CD8-positive, alpha-beta memory T cell (primary cell): ENCODE measurements at regions not wholly inside any gene's neighbourhood (a gene's known extent, or its start where the extent isn't known, plus 50 kb on each side); places are given as distances from the start of the nearest gene placed in this dataset.

Experiments used
- CTCF ChIA-PET: fragments of 350-600 bp; sonication (Branson Sonifier 250); formaldehyde crosslinking; loops from one replicate; lab custom pipeline; 2021; ENCODE audit warnings: antibody characterized with exemption; lab: Charles Lee
- POLR2A ChIA-PET: fragments of 350-600 bp; sonication (Branson Sonifier 250); formaldehyde crosslinking; loops from one replicate; lab custom pipeline; 2021; ENCODE audit warnings: antibody characterized with exemption; lab: Charles Lee
- DNase-seq, 5 donors: peaks; one replicate each; pipeline versions ENCODE4 v3.0.0 to v3.0.0-alpha.2; 2020 to 2022; ENCODE audit warnings: mixed read lengths in 1 of 5
- H3K27ac ChIP-seq: one replicate; pipeline ENCODE4 v1.7.0; 2013; ENCODE audit warnings: low read depth, mild to moderate bottlenecking, low read length, moderate library complexity
- H3K27me3 ChIP-seq: 2 replicates; pipeline ENCODE4 v1.7.0; 2013; ENCODE audit warnings: low read length, mild to moderate bottlenecking; ENCODE audit not compliant: insufficient read depth, poor library complexity, severe bottlenecking
- H3K36me3 ChIP-seq: 2 replicates; pipeline ENCODE4 v1.7.0; 2013; ENCODE audit warnings: mild to moderate bottlenecking, low read length, moderate library complexity; ENCODE audit not compliant: insufficient read depth
- H3K4me1 ChIP-seq: 2 replicates; pipeline ENCODE4 v1.7.0; 2013; ENCODE audit warnings: mild to moderate bottlenecking, low read length, moderate library complexity; ENCODE audit not compliant: insufficient read depth
- H3K4me3 ChIP-seq: 2 replicates; pipeline ENCODE4 v1.7.0; 2013; ENCODE audit warnings: mild to moderate bottlenecking, low read length
- H3K9me3 ChIP-seq: 2 replicates; pipeline ENCODE4 v1.7.0; 2013; ENCODE audit warnings: mild to moderate bottlenecking, low read length
- H3K27ac Mint-ChIP-seq, 8 donors: one replicate each; pipeline ENCODE4 v1.8.0; 2020 to 2021; ENCODE audit warnings: mixed read lengths in 8 of 8, mild to moderate bottlenecking in 6 of 8, inconsistent platforms in 3 of 8, moderate library complexity in 3 of 8
- H3K27me3 Mint-ChIP-seq, 2 donors: one replicate each; pipeline ENCODE4 v1.8.0; 2020 to 2021; ENCODE audit warnings: mixed read lengths in 2 of 2, mild to moderate bottlenecking in 1 of 2, moderate library complexity in 1 of 2
- H3K36me3 Mint-ChIP-seq, 3 donors: one replicate each; pipeline ENCODE4 v1.8.0; 2020 to 2021; ENCODE audit warnings: mixed read lengths in 3 of 3, inconsistent platforms in 1 of 3, mild to moderate bottlenecking in 1 of 3
- H3K4me1 Mint-ChIP-seq, 3 donors: one replicate each; pipeline ENCODE4 v1.8.0; 2020 to 2021; ENCODE audit warnings: mixed read lengths in 3 of 3, inconsistent platforms in 1 of 3, mild to moderate bottlenecking in 1 of 3
- H3K4me3 Mint-ChIP-seq, 7 donors: one replicate each; pipeline ENCODE4 v1.8.0; 2020 to 2021; ENCODE audit warnings: mixed read lengths in 7 of 7, mild to moderate bottlenecking in 6 of 7, moderate library complexity in 4 of 7, inconsistent platforms in 2 of 7
- H3K9me3 Mint-ChIP-seq, 5 donors: one replicate each; pipeline ENCODE4 v1.8.0; 2020 to 2022; ENCODE audit warnings: mixed read lengths in 5 of 5, mild to moderate bottlenecking in 3 of 5, moderate library complexity in 2 of 5, inconsistent platforms in 1 of 5

- H3K36me3 ChIP-seq = no peaks in the 10 kb centered on the region
- Mint-ChIP-seq H3K36me3 (no peaks in the 10 kb centered on the region), H3K4me3 (no peak overlapping the region), H3K27ac (no peak overlapping the region), H3K9me3 (peaks cover 0 to 12% (median 0%) of the 10 kb centered on the region in 5 donors), H3K27me3 (no peaks in the 10 kb centered on the region), H3K4me1 (no peaks in the 10 kb centered on the region)
- H3K4me1 ChIP-seq = no peaks in the 10 kb centered on the region
- H3K27ac ChIP-seq = no peak overlapping the region
- no peaks in the 10 kb centered on the region for H3K9me3 ChIP-seq
- no peaks in the 10 kb centered on the region for H3K27me3 ChIP-seq
- no peak for DNase-seq
- no peak overlapping the region for H3K4me3 ChIP-seq
- POLR2A ChIA-PET = no interaction called here
- CTCF ChIA-PET = no interaction called here
These were observed 139.4 kb downstream of the DKK1 start for GRCh38 chr10:52453501-52453900.

- DNase-seq = no peak
- Histone ChIP-seq H3K4me3 (no peak overlapping the region), H3K27ac (no peak overlapping the region), H3K27me3 (no peaks in the 10 kb centered on the region), H3K4me1 (no peaks in the 10 kb centered on the region), H3K36me3 (no peaks in the 10 kb centered on the region), H3K9me3 (no peaks in the 10 kb centered on the region)
- Mint-ChIP-seq H3K4me3 (no peak overlapping the region), H3K36me3 (no peaks in the 10 kb centered on the region), H3K4me1 (no peaks in the 10 kb centered on the region), H3K27ac (no peak overlapping the region), H3K9me3 (peaks cover 0 to 8% (median 1%) of the 10 kb centered on the region in 5 donors), H3K27me3 (no peaks in the 10 kb centered on the region)
- CTCF ChIA-PET = no interaction called here
- POLR2A ChIA-PET = no interaction called here
These were observed 140.4 kb downstream of the DKK1 start for GRCh38 chr10:52454491-52454890.

- H3K27ac ChIP-seq = no peak overlapping the region
- H3K9me3 Mint-ChIP-seq = peaks cover 0 to 8% (median 1%) of the 10 kb centered on the region in 5 donors
- no peak overlapping the region for H3K4me3 Mint-ChIP-seq
- no peak overlapping the region for H3K27ac Mint-ChIP-seq
- no peak overlapping the region for H3K4me3 ChIP-seq
- POLR2A ChIA-PET = no interaction called here
- H3K36me3 ChIP-seq = no peaks in the 10 kb centered on the region
- no peak for DNase-seq
- no peaks in the 10 kb centered on the region for H3K9me3 ChIP-seq
- no peaks in the 10 kb centered on the region for H3K4me1 ChIP-seq
- H3K36me3 Mint-ChIP-seq = no peaks in the 10 kb centered on the region
- no peaks in the 10 kb centered on the region for H3K27me3 ChIP-seq
- H3K27me3 Mint-ChIP-seq = no peaks in the 10 kb centered on the region
- H3K4me1 Mint-ChIP-seq = no peaks in the 10 kb centered on the region
- CTCF ChIA-PET = no interaction called here
These were observed 141.0 kb downstream of the DKK1 start for GRCh38 chr10:52455098-52455497.

- Mint-ChIP-seq H3K27me3 (no peaks in the 10 kb centered on the region), H3K36me3 (no peaks in the 10 kb centered on the region), H3K4me3 (no peak overlapping the region), H3K27ac (no peak overlapping the region), H3K4me1 (no peaks in the 10 kb centered on the region), H3K9me3 (peaks cover 0 to 4% (median 0%) of the 10 kb centered on the region in 5 donors)
- no peak overlapping the region for H3K4me3 ChIP-seq
- H3K27ac ChIP-seq = no peak overlapping the region
- H3K27me3 ChIP-seq = no peaks in the 10 kb centered on the region
- no peaks in the 10 kb centered on the region for H3K4me1 ChIP-seq
- POLR2A ChIA-PET = no interaction called here
- H3K9me3 ChIP-seq = no peaks in the 10 kb centered on the region
- H3K36me3 ChIP-seq = no peaks in the 10 kb centered on the region
- no peak for DNase-seq
- CTCF ChIA-PET = no interaction called here
These were observed 145.0 kb downstream of the DKK1 start for GRCh38 chr10:52459097-52459496.

GRCh38 chr10:52463826-52464225, 149.7 kb downstream of the DKK1 start:
- Mint-ChIP-seq H3K27me3 (no peaks in the 10 kb centered on the region), H3K9me3 (peaks cover 2 to 10% (median 3%) of the 10 kb centered on the region in 5 donors), H3K4me1 (no peaks in the 10 kb centered on the region), H3K4me3 (no peak overlapping the region), H3K36me3 (no peaks in the 10 kb centered on the region), H3K27ac (no peak overlapping the region)
- no peaks in the 10 kb centered on the region for H3K4me1 ChIP-seq
- no peaks in the 10 kb centered on the region for H3K36me3 ChIP-seq
- no peak overlapping the region for H3K27ac ChIP-seq
- no peaks in the 10 kb centered on the region for H3K27me3 ChIP-seq
- DNase-seq = no peak
- H3K4me3 ChIP-seq = no peak overlapping the region
- no peaks in the 10 kb centered on the region for H3K9me3 ChIP-seq
- CTCF ChIA-PET = no interaction called here
- POLR2A ChIA-PET = no interaction called here

GRCh38 chr10:52464368-52465124, 150.5 kb downstream of the DKK1 start:
- no peaks in the 10 kb centered on the region for H3K36me3 Mint-ChIP-seq
- H3K4me1 Mint-ChIP-seq = no peaks in the 10 kb centered on the region
- Histone ChIP-seq H3K4me1 (no peaks in the 10 kb centered on the region), H3K4me3 (no peak overlapping the region), H3K27ac (no peak overlapping the region), H3K27me3 (no peaks in the 10 kb centered on the region), H3K36me3 (no peaks in the 10 kb centered on the region), H3K9me3 (no peaks in the 10 kb centered on the region)
- no peaks in the 10 kb centered on the region for H3K27me3 Mint-ChIP-seq
- DNase-seq = no peak
- peaks cover 2 to 10% (median 3%) of the 10 kb centered on the region in 5 donors for H3K9me3 Mint-ChIP-seq
- H3K27ac Mint-ChIP-seq = no peak overlapping the region
- ChIA-PET CTCF (no interaction called here), POLR2A (no interaction called here)
- no peak overlapping the region for H3K4me3 Mint-ChIP-seq

GRCh38 chr10:52465202-52465601, 151.1 kb downstream of the DKK1 start:
- ChIA-PET POLR2A (no interaction called here), CTCF (no interaction called here)
- H3K9me3 Mint-ChIP-seq = peaks cover 0 to 10% (median 3%) of the 10 kb centered on the region in 5 donors
- Histone ChIP-seq H3K27ac (no peak overlapping the region), H3K36me3 (no peaks in the 10 kb centered on the region), H3K27me3 (no peaks in the 10 kb centered on the region), H3K4me3 (no peak overlapping the region), H3K9me3 (no peaks in the 10 kb centered on the region), H3K4me1 (no peaks in the 10 kb centered on the region)
- no peak overlapping the region for H3K4me3 Mint-ChIP-seq
- no peaks in the 10 kb centered on the region for H3K4me1 Mint-ChIP-seq
- no peaks in the 10 kb centered on the region for H3K36me3 Mint-ChIP-seq
- DNase-seq = no peak
- H3K27ac Mint-ChIP-seq = no peak overlapping the region
- no peaks in the 10 kb centered on the region for H3K27me3 Mint-ChIP-seq

- H3K4me3 Mint-ChIP-seq = no peak overlapping the region
- no peaks in the 10 kb centered on the region for H3K9me3 ChIP-seq
- ChIA-PET CTCF (no interaction called here), POLR2A (no interaction called here)
- H3K27me3 ChIP-seq = no peaks in the 10 kb centered on the region
- no peak overlapping the region for H3K27ac ChIP-seq
- H3K4me1 ChIP-seq = no peaks in the 10 kb centered on the region
- no peaks in the 10 kb centered on the region for H3K27me3 Mint-ChIP-seq
- DNase-seq = no peak
- H3K27ac Mint-ChIP-seq = no peak overlapping the region
- no peak overlapping the region for H3K4me3 ChIP-seq
- H3K36me3 ChIP-seq = no peaks in the 10 kb centered on the region
- peaks cover 0 to 10% (median 4%) of the 10 kb centered on the region in 5 donors for H3K9me3 Mint-ChIP-seq
- no peaks in the 10 kb centered on the region for H3K4me1 Mint-ChIP-seq
- H3K36me3 Mint-ChIP-seq = no peaks in the 10 kb centered on the region
These were observed 152.4 kb downstream of the DKK1 start for GRCh38 chr10:52466464-52466863.
